Gastrocnemius medialis (tissue), 4 donors: ENCODE measurements at regions not wholly inside any gene's neighbourhood (a gene's known extent, or its start where the extent isn't known, plus 50 kb on each side); places are given as distances from the start of the nearest gene placed in this dataset.

ENCODE experiments used
- ATAC-seq, 2 donors: fragments of 150-250 bp; one replicate each; pipeline ENCODE4 v1.9.1; 2016
- DNase-seq, 2 donors: peaks; one replicate each; pipeline ENCODE4 v3.0.0-alpha.2; 2019
- H3K27ac ChIP-seq, 4 donors: fragments of 200-600 bp; sonication (generic); 1 replicate in 1 of 4; 2 replicates in 3 of 4; pipeline ENCODE4 v1.5.1; 2016 to 2018; ENCODE audit warnings: mild to moderate bottlenecking in 2 of 4, moderate library complexity in 1 of 4
- H3K27me3 ChIP-seq, 3 donors: fragments of 200-600 bp; sonication (generic) in 2 of 3; 1 replicate in 1 of 3; 2 replicates in 2 of 3; pipeline versions ENCODE4 v1.5.1 to v1.6.0; 2016 to 2019; ENCODE audit warnings: mild to moderate bottlenecking in 1 of 3, moderate library complexity in 1 of 3
- H3K36me3 ChIP-seq, 2 donors: fragments of 200-600 bp; sonication (generic) in 1 of 2; one replicate each; pipeline ENCODE4 v1.5.1; 2017 to 2018
- H3K4me1 ChIP-seq, 2 donors: fragments of 200-600 bp; sonication (generic) in 1 of 2; one replicate each; pipeline ENCODE4 v1.5.1; 2016 to 2017; ENCODE audit warnings: mild to moderate bottlenecking in 2 of 2
- H3K4me3 ChIP-seq, 4 donors: fragments of 200-600 bp; sonication (generic) in 3 of 4; 1 replicate in 1 of 4; 2 replicates in 3 of 4; pipeline ENCODE4 v1.5.1; 2016 to 2019; ENCODE audit warnings: mild to moderate bottlenecking in 2 of 4
- H3K9me3 ChIP-seq, 3 donors: fragments of 200-600 bp; sonication (generic) in 2 of 3; 1 replicate in 1 of 3; 2 replicates in 2 of 3; pipeline ENCODE4 v1.5.1; 2016 to 2019
- CTCF ChIP-seq, 5 experiments: fragments of 450-650 bp in 3 of 5; fragments of 200-600 bp in 2 of 5; sonication (generic) in 2 of 5; IDR thresholded peaks in 4 of 5; conservative IDR thresholded peaks in 1 of 5; 1 replicate in 4 of 5; 2 replicates in 1 of 5; pipeline ENCODE4 v1.5.1; 2016 to 2019; ENCODE audit warnings: antibody characterized with exemption in 5 of 5, mild to moderate bottlenecking in 3 of 5, moderate library complexity in 3 of 5
- POLR2A ChIP-seq, 2 donors: fragments of 450-650 bp; IDR thresholded peaks; one replicate each; pipeline ENCODE4 v1.6.1; 2017; ENCODE audit warnings: antibody characterized with exemption in 2 of 2, mild to moderate bottlenecking in 2 of 2, moderate library complexity in 2 of 2
- in situ Hi-C, 4 donors: fragments of 200-750 bp; cut with MboI; loops; one replicate each; pipeline versions ENCODE4 v1.15.0 to v1.8.0; 2017; ENCODE audit warnings: low sequenced_read_pairs in 4 of 4
- intact Hi-C: fragments of 100-400 bp; cut with DNase I; formaldehyde crosslinking; loops from one replicate; pipeline ENCODE4 v1.15.1; 2023; ENCODE audit warnings: low total_unique reads

- H3K4me1 ChIP-seq = no peaks in the 10 kb centered on the region
- ATAC-seq (no peak), DNase-seq (no peak)
- intact Hi-C loops (no loop called here), in situ Hi-C loops (no loop called here)
- H3K27me3 ChIP-seq = no peaks in the 10 kb centered on the region
- no peaks in the 10 kb centered on the region for H3K36me3 ChIP-seq
- no peak overlapping the region for H3K27ac ChIP-seq
- H3K4me3 ChIP-seq = no peak overlapping the region
- TF ChIP-seq CTCF (IDR thresholded peaks at IDR 0.05 in 4 of 5, conservative IDR thresholded peaks at IDR 0.05 in 1 of 5) (no peak), POLR2A (IDR thresholded peaks at IDR 0.05) (no peak)
- no peaks in the 10 kb centered on the region for H3K9me3 ChIP-seq
These were observed 566.3 kb downstream of the LIG4 start for GRCh38 chr13:107649079-107649478.

DNA sequence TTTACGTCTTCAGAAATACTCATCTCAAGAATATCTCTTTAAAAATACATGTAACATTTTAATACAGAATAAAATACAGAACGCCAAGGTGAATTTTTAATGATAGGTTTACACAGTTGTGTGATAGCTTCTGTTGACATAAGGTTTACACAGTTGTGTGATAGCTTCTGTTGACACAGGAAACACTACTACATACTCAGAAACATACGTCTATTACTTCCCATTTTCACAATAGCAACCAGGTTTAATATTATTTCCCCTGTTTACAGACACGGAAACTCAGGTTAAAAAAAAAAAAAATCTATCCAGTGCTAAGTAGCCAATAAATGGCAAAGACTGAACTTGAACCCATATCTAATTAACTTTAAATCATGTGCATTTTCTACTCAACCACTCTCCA is 571.2 kb downstream of the LIG4 start:
- in situ Hi-C loops (no loop called here), intact Hi-C loops (no loop called here)
- no peak overlapping the region for H3K27ac ChIP-seq
- H3K4me1 ChIP-seq = no peaks in the 10 kb centered on the region
- no peak overlapping the region for H3K4me3 ChIP-seq
- DNase-seq = no peak
- H3K9me3 ChIP-seq = no peaks in the 10 kb centered on the region
- no peaks in the 10 kb centered on the region for H3K36me3 ChIP-seq
- ATAC-seq = no peak
- H3K27me3 ChIP-seq = no peaks in the 10 kb centered on the region
- TF ChIP-seq POLR2A (IDR thresholded peaks at IDR 0.05) = no peak
- no peak for TF ChIP-seq CTCF (IDR thresholded peaks at IDR 0.05 in 4 of 5, conservative IDR thresholded peaks at IDR 0.05 in 1 of 5)

- in situ Hi-C loops (no loop called here), intact Hi-C loops (no loop called here)
- DNase-seq (no peak), ATAC-seq (no peak)
- Histone ChIP-seq H3K27ac (no peak overlapping the region), H3K4me1 (no peaks in the 10 kb centered on the region), H3K36me3 (no peaks in the 10 kb centered on the region), H3K9me3 (no peaks in the 10 kb centered on the region), H3K4me3 (no peak overlapping the region), H3K27me3 (no peaks in the 10 kb centered on the region)
- TF ChIP-seq POLR2A (IDR thresholded peaks at IDR 0.05) = no peak
These were observed 571.7 kb downstream of the LIG4 start for GRCh38 chr13:107643615-107644014.

GRCh38 chr13:107642831-107643230 is 572.5 kb downstream of the LIG4 start:
- ATAC-seq (no peak), DNase-seq (no peak)
- Histone ChIP-seq H3K27ac (no peak overlapping the region), H3K9me3 (no peaks in the 10 kb centered on the region), H3K4me1 (no peaks in the 10 kb centered on the region), H3K36me3 (no peaks in the 10 kb centered on the region), H3K27me3 (no peaks in the 10 kb centered on the region), H3K4me3 (no peak overlapping the region)
- in situ Hi-C loops (no loop called here), intact Hi-C loops (no loop called here)
- TF ChIP-seq CTCF (IDR thresholded peaks at IDR 0.05 in 4 of 5, conservative IDR thresholded peaks at IDR 0.05 in 1 of 5) (no peak), POLR2A (IDR thresholded peaks at IDR 0.05) (no peak)

- H3K4me1 ChIP-seq = no peaks in the 10 kb centered on the region
- no peaks in the 10 kb centered on the region for H3K36me3 ChIP-seq
- ATAC-seq = no peak
- TF ChIP-seq POLR2A (IDR thresholded peaks at IDR 0.05) (no peak), CTCF (IDR thresholded peaks at IDR 0.05 in 4 of 5, conservative IDR thresholded peaks at IDR 0.05 in 1 of 5) (no peak)
- H3K4me3 ChIP-seq = no peak overlapping the region
- intact Hi-C loops = no loop called here
- H3K9me3 ChIP-seq = no peaks in the 10 kb centered on the region
- no peaks in the 10 kb centered on the region for H3K27me3 ChIP-seq
- H3K27ac ChIP-seq = no peak overlapping the region
- in situ Hi-C loops = no loop called here
- DNase-seq = no peak
These were observed 573.8 kb downstream of the LIG4 start for GRCh38 chr13:107641574-107641973.
